ENCODE measurements at regions not wholly inside any gene's neighbourhood (a gene's known extent, or its start where the extent isn't known, plus 50 kb on each side); places are given as distances from the start of the nearest gene placed in this dataset.

- Histone ChIP-seq H3K4me2 (replicated peaks; ENCODE audit: extremely low read depth, low read length, poor library complexity, severe bottlenecking) (no peak overlapping the region), H3K4me3 (replicated peaks in 1 of 3; ENCODE audit: low read depth in 2 of 3, low read length in 3 of 3) (no peak overlapping the region), H3K27me3 (ENCODE audit: control insufficient read depth in 2 of 2, insufficient read depth in 2 of 2, low read length in 2 of 2) (no peaks in the 10 kb centered on the region), H3K79me2 (ENCODE audit: insufficient read depth, low read length) (no peaks in the 10 kb centered on the region), H3K9me3 (replicated peaks in 1 of 2; ENCODE audit: control insufficient read depth in 1 of 2, insufficient read depth in 1 of 2, low read length in 2 of 2) (no peaks in the 10 kb centered on the region), H3K27ac (ENCODE audit: low read depth in 1 of 2, low read length in 2 of 2) (no peak overlapping the region), H3K4me1 (ENCODE audit: control insufficient read depth in 1 of 2, insufficient read depth in 2 of 2, low read length in 2 of 2) (no peaks in the 10 kb centered on the region), H3K9ac (ENCODE audit: insufficient read depth, low read length, poor library complexity, severe bottlenecking) (no peak overlapping the region), H4K20me1 (ENCODE audit: insufficient read depth, low read length) (no peaks in the 10 kb centered on the region), H2AFZ (ENCODE audit: insufficient read depth, low read depth, low read length, poor library complexity, severe bottlenecking) (no peak overlapping the region), H3K36me3 (replicated peaks in 1 of 2; ENCODE audit: control insufficient read depth in 1 of 2, insufficient read depth in 2 of 2, low read length in 2 of 2) (no peaks in the 10 kb centered on the region)
- TF ChIP-seq CTCF (IDR thresholded peaks at IDR 0.05) = no peak
- DNase-seq = no peak
- Mint-ChIP-seq H3K9me3 (peaks cover 0 to 3% (median 2%) of the 10 kb centered on the region in 7 donors), H3K4me3 (no peak overlapping the region), H3K27me3 (ENCODE audit: low read depth in 3 of 3) (peaks cover 0 to 2% (median 0%) of the 10 kb centered on the region in 3 donors), H3K27ac (no peak overlapping the region), H3K36me3 (no peaks in the 10 kb centered on the region), H3K4me1 (no peaks in the 10 kb centered on the region)
- intact Hi-C loops (cut with micrococcal nuclease) = no loop called here
- no CpG with 5 or more reads among the region's 1 CpG for WGBS (ENCODE audit: insufficient coverage)
Measured at GRCh38 chr5:107806705-107807104, 136.0 kb upstream of the EFNA5 start.

GRCh38 chr5:107806271-107806670 lies 135.5 kb upstream of the EFNA5 start:
- 75% methylated on average over 1 of the region's 5 CpGs for WGBS (ENCODE audit: insufficient coverage)

More at GRCh38 chr5:107806271-107806670, 135.5 kb upstream of the EFNA5 start:
- no peak for TF ChIP-seq CTCF (IDR thresholded peaks at IDR 0.05)
- no peak for DNase-seq
- Histone ChIP-seq H3K36me3 (replicated peaks in 1 of 2; ENCODE audit: control insufficient read depth in 1 of 2, insufficient read depth in 2 of 2, low read length in 2 of 2) (no peaks in the 10 kb centered on the region), H3K27ac (ENCODE audit: low read depth in 1 of 2, low read length in 2 of 2) (no peak overlapping the region), H3K4me1 (ENCODE audit: control insufficient read depth in 1 of 2, insufficient read depth in 2 of 2, low read length in 2 of 2) (no peaks in the 10 kb centered on the region), H4K20me1 (ENCODE audit: insufficient read depth, low read length) (no peaks in the 10 kb centered on the region), H3K27me3 (ENCODE audit: control insufficient read depth in 2 of 2, insufficient read depth in 2 of 2, low read length in 2 of 2) (no peaks in the 10 kb centered on the region), H2AFZ (ENCODE audit: insufficient read depth, low read depth, low read length, poor library complexity, severe bottlenecking) (no peak overlapping the region), H3K4me2 (replicated peaks; ENCODE audit: extremely low read depth, low read length, poor library complexity, severe bottlenecking) (no peak overlapping the region), H3K79me2 (ENCODE audit: insufficient read depth, low read length) (no peaks in the 10 kb centered on the region), H3K4me3 (replicated peaks in 1 of 3; ENCODE audit: low read depth in 2 of 3, low read length in 3 of 3) (no peak overlapping the region), H3K9me3 (replicated peaks in 1 of 2; ENCODE audit: control insufficient read depth in 1 of 2, insufficient read depth in 1 of 2, low read length in 2 of 2) (no peaks in the 10 kb centered on the region), H3K9ac (ENCODE audit: insufficient read depth, low read length, poor library complexity, severe bottlenecking) (no peak overlapping the region)
- Mint-ChIP-seq H3K27me3 (ENCODE audit: low read depth in 3 of 3) (peaks cover 0 to 2% (median 0%) of the 10 kb centered on the region in 3 donors), H3K9me3 (peaks cover 0 to 3% (median 2%) of the 10 kb centered on the region in 7 donors), H3K4me1 (no peaks in the 10 kb centered on the region), H3K4me3 (no peak overlapping the region), H3K36me3 (no peaks in the 10 kb centered on the region), H3K27ac (no peak overlapping the region)
- intact Hi-C loops (cut with micrococcal nuclease) = no loop called here

Data from CD14-positive monocyte (primary cell).